NCI-H510A treated with DMSO at 0.1 percent for 48 hours (cell line): ENCODE measurements at regions not wholly inside any gene's neighbourhood (a gene's known extent, or its start where the extent isn't known, plus 50 kb on each side); places are given as distances from the start of the nearest gene placed in this dataset.

Experiments used
- DNase-seq: peaks from one replicate; lab custom pipeline; 2025; lab: John Stamatoyannopoulos, UW

- no peak for DNase-seq
Observed at GRCh38 chr12:40557980-40558379, 134.3 kb upstream of the CNTN1 start.

GRCh38 chr12:40559865-40560264 is 132.4 kb upstream of the CNTN1 start:
- DNase-seq = no peak

GRCh38 chr12:40560848-40561247 is 131.4 kb upstream of the CNTN1 start:
- no peak for DNase-seq

GRCh38 chr12:40561395-40561966 is 130.8 kb upstream of the CNTN1 start:
- no peak for DNase-seq

- no peak for DNase-seq
Observed at GRCh38 chr12:40565029-40565633, 127.1 kb upstream of the CNTN1 start.

- no peak for DNase-seq
Observed at GRCh38 chr12:40566271-40566670, 126.0 kb upstream of the CNTN1 start.

- DNase-seq = no peak
Observed at GRCh38 chr12:40569626-40570179, 122.5 kb upstream of the CNTN1 start.

- DNase-seq = no peak
Observed at GRCh38 chr12:40573024-40573423, 119.2 kb upstream of the CNTN1 start.

- no peak for DNase-seq
Observed at GRCh38 chr12:40575987-40576386, 116.3 kb upstream of the CNTN1 start.

- no peak for DNase-seq
Observed at GRCh38 chr12:40577834-40578233, 114.4 kb upstream of the CNTN1 start.

GRCh38 chr12:40579687-40580086 is 112.6 kb upstream of the CNTN1 start:
- DNase-seq = no peak

GRCh38 chr12:40580346-40580745 is 111.9 kb upstream of the CNTN1 start:
- DNase-seq = no peak

GRCh38 chr12:40581889-40582288 is 110.3 kb upstream of the CNTN1 start:
- DNase-seq = no peak

- no peak for DNase-seq
Observed at GRCh38 chr12:40583743-40584142, 108.5 kb upstream of the CNTN1 start.

GRCh38 chr12:40584763-40585162 is 107.5 kb upstream of the CNTN1 start:
- DNase-seq = no peak

- no peak for DNase-seq
Observed at GRCh38 chr12:40586823-40587222, 105.4 kb upstream of the CNTN1 start.

- no peak for DNase-seq
Observed at GRCh38 chr12:40587421-40587820, 104.8 kb upstream of the CNTN1 start.

- DNase-seq = no peak
Observed at GRCh38 chr12:40587970-40588369, 104.3 kb upstream of the CNTN1 start.

GRCh38 chr12:40597133-40597532 is 95.1 kb upstream of the CNTN1 start:
- no peak for DNase-seq

GRCh38 chr12:40598073-40598472 is 94.2 kb upstream of the CNTN1 start:
- DNase-seq = no peak

GRCh38 chr12:40602562-40602961 is 89.7 kb upstream of the CNTN1 start:
- no peak for DNase-seq

GRCh38 chr12:40614923-40615322 is 77.3 kb upstream of the CNTN1 start:
- no peak for DNase-seq

- DNase-seq = no peak
Observed at GRCh38 chr12:40615590-40615989, 76.6 kb upstream of the CNTN1 start.

GRCh38 chr12:40616383-40616915 is 75.8 kb upstream of the CNTN1 start:
- DNase-seq = no peak
